ENCODE measurements at regions not wholly inside any gene's neighbourhood (a gene's known extent, or its start where the extent isn't known, plus 50 kb on each side); places are given as distances from the start of the nearest gene placed in this dataset.

DNA sequence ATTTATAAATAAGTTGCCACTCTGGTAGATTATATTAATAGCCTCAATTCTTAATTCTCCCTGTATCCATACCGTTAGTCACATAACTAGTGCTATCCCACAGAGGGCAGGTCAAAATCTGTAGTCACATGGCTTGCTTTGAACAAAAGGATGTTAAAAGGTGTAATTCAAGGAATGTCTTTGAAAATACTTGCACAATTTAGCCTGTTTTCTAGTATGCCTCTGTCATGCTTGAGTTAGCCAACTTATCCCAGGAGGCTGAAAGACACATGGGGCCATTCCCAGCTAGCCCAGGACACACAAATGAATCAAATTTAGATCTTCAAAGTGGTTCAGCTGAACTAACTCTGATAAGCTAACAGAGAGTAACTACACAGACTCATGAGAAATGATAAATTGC, 758.5 kb upstream of the NEGR1 start:
- TF ChIP-seq, protein P1, sequence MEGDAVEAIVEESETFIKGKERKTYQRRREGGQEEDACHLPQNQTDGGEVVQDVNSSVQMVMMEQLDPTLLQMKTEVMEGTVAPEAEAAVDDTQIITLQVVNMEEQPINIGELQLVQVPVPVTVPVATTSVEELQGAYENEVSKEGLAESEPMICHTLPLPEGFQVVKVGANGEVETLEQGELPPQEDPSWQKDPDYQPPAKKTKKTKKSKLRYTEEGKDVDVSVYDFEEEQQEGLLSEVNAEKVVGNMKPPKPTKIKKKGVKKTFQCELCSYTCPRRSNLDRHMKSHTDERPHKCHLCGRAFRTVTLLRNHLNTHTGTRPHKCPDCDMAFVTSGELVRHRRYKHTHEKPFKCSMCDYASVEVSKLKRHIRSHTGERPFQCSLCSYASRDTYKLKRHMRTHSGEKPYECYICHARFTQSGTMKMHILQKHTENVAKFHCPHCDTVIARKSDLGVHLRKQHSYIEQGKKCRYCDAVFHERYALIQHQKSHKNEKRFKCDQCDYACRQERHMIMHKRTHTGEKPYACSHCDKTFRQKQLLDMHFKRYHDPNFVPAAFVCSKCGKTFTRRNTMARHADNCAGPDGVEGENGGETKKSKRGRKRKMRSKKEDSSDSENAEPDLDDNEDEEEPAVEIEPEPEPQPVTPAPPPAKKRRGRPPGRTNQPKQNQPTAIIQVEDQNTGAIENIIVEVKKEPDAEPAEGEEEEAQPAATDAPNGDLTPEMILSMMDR (IDR thresholded peaks at IDR 0.05; ENCODE audit: unreplicated experiment) = no peak
- H3K4me1 Mint-ChIP-seq (ENCODE audit: low read depth) = peaks cover 1% of the 10 kb centered on the region
- no peak overlapping the region for H3K4me3 Mint-ChIP-seq (ENCODE audit: low read depth)
- H3K27ac Mint-ChIP-seq = no peak overlapping the region
- DNase-seq (ENCODE audit: low spot score, unreplicated experiment) = no peak
- H3K9me3 Mint-ChIP-seq (ENCODE audit: low read depth) = no peaks in the 10 kb centered on the region
- no peaks in the 10 kb centered on the region for H3K27me3 Mint-ChIP-seq
- no peaks in the 10 kb centered on the region for H3K36me3 Mint-ChIP-seq (ENCODE audit: insufficient read depth)

DNA sequence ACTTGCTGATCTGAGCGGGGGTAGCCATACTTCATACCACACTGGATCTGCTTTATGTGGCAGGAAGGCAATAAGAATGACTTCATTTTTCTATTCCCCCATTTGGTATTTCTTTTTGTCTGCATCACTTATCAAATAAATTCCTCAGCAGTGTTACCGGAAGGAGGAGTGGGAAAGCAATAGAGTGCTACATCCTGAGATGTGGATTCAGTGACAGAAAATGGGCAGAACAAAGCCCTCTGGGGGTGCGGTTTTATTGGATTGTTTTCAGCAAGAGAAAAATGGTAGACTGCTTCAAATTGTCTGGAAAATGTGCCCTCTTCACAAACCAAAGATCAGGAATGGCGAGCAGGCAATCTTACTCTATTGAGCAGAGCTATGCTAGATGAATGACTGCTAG, 751.9 kb upstream of the NEGR1 start:
- no peak overlapping the region for H3K4me3 Mint-ChIP-seq (ENCODE audit: low read depth)
- H3K27me3 Mint-ChIP-seq = no peaks in the 10 kb centered on the region
- no peak for DNase-seq (ENCODE audit: low spot score, unreplicated experiment)
- no peak overlapping the region for H3K27ac Mint-ChIP-seq
- H3K36me3 Mint-ChIP-seq (ENCODE audit: insufficient read depth) = no peaks in the 10 kb centered on the region
- no peaks in the 10 kb centered on the region for H3K9me3 Mint-ChIP-seq (ENCODE audit: low read depth)
- TF ChIP-seq, protein P1 (IDR thresholded peaks at IDR 0.05; ENCODE audit: unreplicated experiment) = no peak
- no peaks in the 10 kb centered on the region for H3K4me1 Mint-ChIP-seq (ENCODE audit: low read depth)

DNA sequence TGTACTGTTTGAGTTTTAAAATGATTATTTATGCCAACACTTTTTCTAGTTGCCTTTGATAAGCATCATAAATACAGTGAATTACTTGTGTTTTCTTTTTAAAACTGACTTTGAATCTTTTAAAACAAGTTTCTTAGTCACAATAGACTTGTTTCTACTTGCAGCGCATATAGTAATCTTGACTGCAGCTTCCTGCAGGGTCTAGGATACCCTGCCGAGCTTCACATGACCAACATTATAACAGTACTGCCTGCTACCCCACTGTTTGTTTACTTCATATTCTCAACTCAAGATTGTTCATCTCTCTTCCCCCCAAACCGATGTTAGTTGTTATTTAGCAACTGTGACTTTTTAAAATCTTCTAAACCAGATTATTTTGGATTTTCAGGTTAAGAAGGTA, 751.3 kb upstream of the NEGR1 start:
- no peak for DNase-seq (ENCODE audit: low spot score, unreplicated experiment)
- Mint-ChIP-seq H3K4me1 (ENCODE audit: low read depth) (no peaks in the 10 kb centered on the region), H3K27me3 (no peaks in the 10 kb centered on the region), H3K4me3 (ENCODE audit: low read depth) (no peak overlapping the region), H3K9me3 (ENCODE audit: low read depth) (no peaks in the 10 kb centered on the region), H3K36me3 (ENCODE audit: insufficient read depth) (no peaks in the 10 kb centered on the region), H3K27ac (no peak overlapping the region)
- TF ChIP-seq, protein P1 (IDR thresholded peaks at IDR 0.05; ENCODE audit: unreplicated experiment) = no peak

DNA sequence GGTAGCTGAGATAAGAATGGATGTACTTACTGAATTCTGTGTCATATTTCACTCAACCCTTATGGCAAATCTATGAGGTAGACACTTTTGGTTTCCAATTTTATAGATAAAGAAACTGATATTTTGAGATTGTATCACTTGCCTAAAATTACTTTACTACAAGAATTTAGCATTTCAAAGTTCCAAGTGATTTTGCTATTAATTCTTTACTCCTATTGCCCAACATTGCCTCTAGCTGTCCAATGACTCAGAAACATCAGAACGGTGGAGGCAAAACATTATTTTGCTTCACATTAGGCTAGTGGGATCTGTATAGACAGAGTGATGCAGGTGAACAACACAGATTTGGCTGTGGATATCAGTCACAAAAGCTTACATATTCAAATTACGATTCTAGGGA, 747.2 kb upstream of the NEGR1 start:
- Mint-ChIP-seq H3K27me3 (no peaks in the 10 kb centered on the region), H3K27ac (no peak overlapping the region), H3K36me3 (ENCODE audit: insufficient read depth) (no peaks in the 10 kb centered on the region), H3K4me1 (ENCODE audit: low read depth) (no peaks in the 10 kb centered on the region), H3K4me3 (ENCODE audit: low read depth) (no peak overlapping the region), H3K9me3 (ENCODE audit: low read depth) (no peaks in the 10 kb centered on the region)
- DNase-seq (ENCODE audit: low spot score, unreplicated experiment) = no peak
- TF ChIP-seq, protein P1 (IDR thresholded peaks at IDR 0.05; ENCODE audit: unreplicated experiment) = no peak

DNA sequence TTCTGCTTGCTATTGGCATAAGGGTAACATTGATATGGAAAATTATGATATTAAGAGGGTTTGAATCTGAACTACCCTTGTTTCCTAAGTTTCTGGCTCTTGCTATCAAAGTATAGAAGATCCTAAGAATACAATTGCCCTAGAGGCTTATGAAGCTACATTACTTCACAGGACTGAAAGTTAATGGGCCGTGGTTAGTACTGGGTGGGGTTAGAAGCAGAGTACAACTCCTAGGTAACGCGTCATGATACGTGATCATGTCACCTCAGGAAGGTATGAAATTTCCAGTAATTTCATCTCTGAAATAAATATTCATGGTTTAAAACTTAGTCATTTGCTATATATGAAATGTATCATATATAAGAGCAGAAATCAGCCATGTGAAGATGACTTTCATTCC, 743.8 kb upstream of the NEGR1 start:
- no peak overlapping the region for H3K27ac Mint-ChIP-seq

More for the DNA sequence above, 743.8 kb upstream of the NEGR1 start:
- Mint-ChIP-seq H3K4me3 (ENCODE audit: low read depth) (no peak overlapping the region), H3K4me1 (ENCODE audit: low read depth) (no peaks in the 10 kb centered on the region), H3K27me3 (no peaks in the 10 kb centered on the region), H3K9me3 (ENCODE audit: low read depth) (no peaks in the 10 kb centered on the region), H3K36me3 (ENCODE audit: insufficient read depth) (no peaks in the 10 kb centered on the region)
- DNase-seq (ENCODE audit: low spot score, unreplicated experiment) = no peak
- TF ChIP-seq, protein P1 (IDR thresholded peaks at IDR 0.05; ENCODE audit: unreplicated experiment) = no peak
